ENCODE measurements at regions not wholly inside any gene's neighbourhood (a gene's known extent, or its start where the extent isn't known, plus 50 kb on each side); places are given as distances from the start of the nearest gene placed in this dataset.

GRCh38 chr3:31237887-31238286 lies 294.8 kb upstream of the STT3B start:
- TF ChIP-seq POLR2A (IDR thresholded peaks at IDR 0.05; ENCODE audit: extremely low read depth, insufficient read length) = no peak
- TF ChIP-seq MAX (IDR thresholded peaks at IDR 0.05; ENCODE audit: low read depth, low read length) = no peak
- TF ChIP-seq, protein P1, sequence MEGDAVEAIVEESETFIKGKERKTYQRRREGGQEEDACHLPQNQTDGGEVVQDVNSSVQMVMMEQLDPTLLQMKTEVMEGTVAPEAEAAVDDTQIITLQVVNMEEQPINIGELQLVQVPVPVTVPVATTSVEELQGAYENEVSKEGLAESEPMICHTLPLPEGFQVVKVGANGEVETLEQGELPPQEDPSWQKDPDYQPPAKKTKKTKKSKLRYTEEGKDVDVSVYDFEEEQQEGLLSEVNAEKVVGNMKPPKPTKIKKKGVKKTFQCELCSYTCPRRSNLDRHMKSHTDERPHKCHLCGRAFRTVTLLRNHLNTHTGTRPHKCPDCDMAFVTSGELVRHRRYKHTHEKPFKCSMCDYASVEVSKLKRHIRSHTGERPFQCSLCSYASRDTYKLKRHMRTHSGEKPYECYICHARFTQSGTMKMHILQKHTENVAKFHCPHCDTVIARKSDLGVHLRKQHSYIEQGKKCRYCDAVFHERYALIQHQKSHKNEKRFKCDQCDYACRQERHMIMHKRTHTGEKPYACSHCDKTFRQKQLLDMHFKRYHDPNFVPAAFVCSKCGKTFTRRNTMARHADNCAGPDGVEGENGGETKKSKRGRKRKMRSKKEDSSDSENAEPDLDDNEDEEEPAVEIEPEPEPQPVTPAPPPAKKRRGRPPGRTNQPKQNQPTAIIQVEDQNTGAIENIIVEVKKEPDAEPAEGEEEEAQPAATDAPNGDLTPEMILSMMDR (IDR thresholded peaks at IDR 0.05; ENCODE audit: low read depth, low read length) = no peak
- no peak for TF ChIP-seq MYC (IDR thresholded peaks at IDR 0.05; ENCODE audit: low read depth, low read length)
- no peak for DNase-seq (ENCODE audit: low read depth)
- H3K4me3 ChIP-seq (ENCODE audit: low read depth, low read length) = no peak overlapping the region

DNA sequence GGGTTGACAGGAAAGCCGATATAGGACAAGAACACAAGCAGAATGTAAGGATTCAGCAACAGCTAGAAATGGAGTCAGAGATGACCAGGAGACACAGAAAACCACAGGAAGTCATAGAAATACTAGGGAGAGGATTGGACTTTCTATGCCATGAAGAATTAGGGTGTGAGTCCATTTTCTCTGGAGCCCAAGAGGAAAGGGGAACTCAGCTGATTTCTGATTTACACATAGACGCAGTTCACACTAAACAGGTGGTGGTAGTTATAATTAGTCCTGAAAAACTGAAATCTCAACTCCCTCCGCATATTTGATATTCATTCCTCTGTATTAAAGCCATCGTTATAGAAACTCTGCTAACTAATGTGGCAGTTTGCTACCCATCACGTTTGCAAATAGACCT lies 292.7 kb upstream of the STT3B start:
- TF ChIP-seq, protein P1 (IDR thresholded peaks at IDR 0.05; ENCODE audit: low read depth, low read length) = no peak
- TF ChIP-seq POLR2A (IDR thresholded peaks at IDR 0.05; ENCODE audit: extremely low read depth, insufficient read length) (no peak), MYC (IDR thresholded peaks at IDR 0.05; ENCODE audit: low read depth, low read length) (no peak), MAX (IDR thresholded peaks at IDR 0.05; ENCODE audit: low read depth, low read length) (no peak)
- no peak for DNase-seq (ENCODE audit: low read depth)

GRCh38 chr3:31240466-31240865 lies 292.3 kb upstream of the STT3B start:
- no peak overlapping the region for H3K4me3 ChIP-seq (ENCODE audit: low read depth, low read length)
- TF ChIP-seq MYC (IDR thresholded peaks at IDR 0.05; ENCODE audit: low read depth, low read length) = no peak
- TF ChIP-seq, protein P1 (IDR thresholded peaks at IDR 0.05; ENCODE audit: low read depth, low read length) = no peak
- no peak for TF ChIP-seq POLR2A (IDR thresholded peaks at IDR 0.05; ENCODE audit: extremely low read depth, insufficient read length)
- no peak for TF ChIP-seq MAX (IDR thresholded peaks at IDR 0.05; ENCODE audit: low read depth, low read length)
- no peak for DNase-seq (ENCODE audit: low read depth)

More for the DNA sequence above, 292.7 kb upstream of the STT3B start:
- no peak overlapping the region for H3K4me3 ChIP-seq (ENCODE audit: low read depth, low read length)

DNA sequence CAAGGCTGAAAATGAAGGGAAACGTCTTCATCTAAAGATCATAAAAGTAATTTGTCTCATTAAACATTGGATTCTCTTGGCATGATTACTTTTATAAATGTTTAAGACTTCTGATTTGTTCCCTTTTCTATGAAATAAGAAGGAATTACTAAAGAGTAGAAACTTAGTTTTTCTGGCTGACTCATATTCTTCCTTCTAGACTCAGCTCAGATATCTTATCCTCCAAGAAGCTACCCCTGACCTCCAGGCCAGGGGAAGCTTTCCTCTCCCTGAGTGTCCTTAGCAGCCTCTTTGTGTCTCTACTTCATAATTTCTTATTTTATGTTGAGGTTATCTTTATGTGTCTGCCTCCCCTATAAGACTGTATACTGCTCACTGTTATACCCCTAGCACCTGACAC lies 291.9 kb upstream of the STT3B start:
- DNase-seq (ENCODE audit: low read depth) = no peak
- H3K4me3 ChIP-seq (ENCODE audit: low read depth, low read length) = no peak overlapping the region
- TF ChIP-seq, protein P1 (IDR thresholded peaks at IDR 0.05; ENCODE audit: low read depth, low read length) = no peak
- no peak for TF ChIP-seq POLR2A (IDR thresholded peaks at IDR 0.05; ENCODE audit: extremely low read depth, insufficient read length)
- no peak for TF ChIP-seq MYC (IDR thresholded peaks at IDR 0.05; ENCODE audit: low read depth, low read length)
- TF ChIP-seq MAX (IDR thresholded peaks at IDR 0.05; ENCODE audit: low read depth, low read length) = no peak

GRCh38 chr3:31241533-31241932 lies 291.2 kb upstream of the STT3B start:
- TF ChIP-seq MAX (IDR thresholded peaks at IDR 0.05; ENCODE audit: low read depth, low read length) = no peak
- TF ChIP-seq, protein P1 (IDR thresholded peaks at IDR 0.05; ENCODE audit: low read depth, low read length) = no peak
- TF ChIP-seq POLR2A (IDR thresholded peaks at IDR 0.05; ENCODE audit: extremely low read depth, insufficient read length) = no peak
- no peak for TF ChIP-seq MYC (IDR thresholded peaks at IDR 0.05; ENCODE audit: low read depth, low read length)
- DNase-seq (ENCODE audit: low read depth) = no peak
- H3K4me3 ChIP-seq (ENCODE audit: low read depth, low read length) = no peak overlapping the region
